PC-3 (cell line): ENCODE measurements at regions not wholly inside any gene's neighbourhood (a gene's known extent, or its start where the extent isn't known, plus 50 kb on each side); places are given as distances from the start of the nearest gene placed in this dataset.

Source experiments
- CTCF ChIP-seq: fragments of 300-600 bp; sonication (generic); conservative IDR thresholded peaks from 2 replicates; pipeline ENCODE4 v1.5.1; 2017; ENCODE audit warnings: antibody characterized with exemption, low read depth, mild to moderate bottlenecking, low read length
- EZH2 ChIP-seq: fragments of 300-600 bp; sonication (generic); IDR thresholded peaks from one replicate; pipeline ENCODE4 v1.6.1; 2017; ENCODE audit warnings: antibody characterized with exemption, mild to moderate bottlenecking, low read length; ENCODE audit not compliant: unreplicated experiment
- EZH2phosphoT487 ChIP-seq: fragments of 300-600 bp; sonication (generic); IDR thresholded peaks from 2 replicates; pipeline ENCODE4 v1.6.1; 2018; ENCODE audit warnings: mild to moderate bottlenecking, antibody characterized with exemption, low read length, borderline replicate concordance

GRCh38 chr1:18055156-18055555 is 52.4 kb upstream of the IGSF21 start:
- TF ChIP-seq CTCF (no peak), EZH2 (no peak), EZH2phosphoT487 (no peak)
